ENCODE measurements at regions not wholly inside any gene's neighbourhood (a gene's known extent, or its start where the extent isn't known, plus 50 kb on each side); places are given as distances from the start of the nearest gene placed in this dataset.

DNA sequence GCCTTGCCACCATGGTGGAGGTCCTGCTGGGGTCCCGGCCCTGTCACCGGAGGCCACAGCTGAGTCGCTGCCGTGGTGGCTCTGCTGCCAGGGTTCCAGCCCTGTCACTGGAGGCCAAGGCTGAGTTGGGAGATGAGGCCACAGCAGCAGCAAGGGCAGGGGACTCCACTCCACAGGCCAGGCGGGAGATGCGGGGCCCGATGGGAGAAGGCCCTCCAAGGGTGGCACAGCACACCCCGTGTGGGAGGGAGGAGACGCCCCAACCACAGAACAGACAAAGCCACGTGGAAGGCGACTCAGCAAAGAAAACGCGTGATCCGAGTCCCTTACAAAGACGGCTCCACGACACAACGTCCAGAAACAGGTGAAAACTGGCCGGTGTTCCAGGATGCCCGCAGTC, 159.3 kb downstream of the BRD1 start:
- ATAC-seq, result no peak
- H3K79me2 ChIP-seq (replicated peaks; ENCODE audit: insufficient read depth), result no peaks in the 10 kb centered on the region
- peaks cover 13% of the 10 kb centered on the region for H3K4me1 Mint-ChIP-seq
- H3K36me3 Mint-ChIP-seq (ENCODE audit: low read depth), result peaks cover 4% of the 10 kb centered on the region; the same call in 2 of the 3 replicates
- no peaks in the 10 kb centered on the region for H3K4me1 ChIP-seq (ENCODE audit: insufficient read depth)
- no peak overlapping the region for H3K4me2 ChIP-seq
- no peaks in the 10 kb centered on the region for H3K27me3 ChIP-seq (ENCODE audit: insufficient read depth)
- no peak overlapping the region for H2AFZ ChIP-seq
- no peak overlapping the region for H3K4me3 ChIP-seq
- DNase-seq (ENCODE audit: low spot score), result no peak
- no peaks in the 10 kb centered on the region for H3K9me2 ChIP-seq (ENCODE audit: insufficient read depth)
- H3K4me3 Mint-ChIP-seq, result no peak overlapping the region
- peaks cover 42% of the 10 kb centered on the region for H3K27me3 Mint-ChIP-seq (ENCODE audit: insufficient read depth, low read depth, poor library complexity)
- H3K27ac ChIP-seq (ENCODE audit: low read depth), result no peak overlapping the region
- H3K36me3 ChIP-seq (ENCODE audit: insufficient read depth), result no peaks in the 10 kb centered on the region; the same call in 1 of the 2 replicates
- no peaks in the 10 kb centered on the region for H3F3A ChIP-seq (replicated peaks; ENCODE audit: low read depth)
- peaks cover 8% of the 10 kb centered on the region for H3K9me3 Mint-ChIP-seq
- H4K20me1 ChIP-seq (replicated peaks; ENCODE audit: insufficient read depth), result no peaks in the 10 kb centered on the region
- no peak for TF ChIP-seq POLR2AphosphoS5 (IDR thresholded peaks at IDR 0.05; ENCODE audit: low read depth)
- TF ChIP-seq STAT1 (IDR thresholded peaks at IDR 0.05; ENCODE audit: unreplicated experiment), result no peak
- no peak overlapping the region for H3K27ac Mint-ChIP-seq

DNA sequence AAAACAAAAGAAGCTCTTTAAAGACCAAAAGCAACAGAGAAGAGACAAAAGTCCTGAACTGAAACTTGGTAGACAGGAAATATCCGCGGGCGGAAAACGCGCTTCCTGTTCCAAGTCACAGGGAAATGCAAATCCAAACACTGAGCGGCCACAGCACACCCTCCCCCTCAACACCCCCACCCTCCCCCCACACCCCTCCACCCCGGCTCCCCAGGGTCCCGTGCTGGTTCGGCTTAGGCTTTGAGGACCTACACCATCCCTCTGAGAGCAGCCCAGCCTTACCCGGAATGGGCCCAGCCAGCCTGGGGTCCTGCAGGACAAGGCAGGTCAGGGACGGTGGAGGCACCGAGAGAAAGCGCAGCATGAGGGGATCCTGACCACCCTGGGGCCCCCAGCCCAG, 160.4 kb downstream of the BRD1 start:
- Mint-ChIP-seq H3K4me3 (no peak overlapping the region; the same call in 2 of the 3 replicates), H3K36me3 (ENCODE audit: low read depth) (peaks cover 4% of the 10 kb centered on the region; the same call in 2 of the 3 replicates), H3K27me3 (ENCODE audit: insufficient read depth, low read depth, poor library complexity) (peaks cover 36% of the 10 kb centered on the region), H3K27ac (no peak overlapping the region), H3K9me3 (peaks cover 8% of the 10 kb centered on the region), H3K4me1 (peaks cover 17% of the 10 kb centered on the region)
- no peak overlapping the region for H3K4me2 ChIP-seq
- no peak for ATAC-seq
- no peak overlapping the region for H2AFZ ChIP-seq
- H3F3A ChIP-seq (replicated peaks; ENCODE audit: low read depth), result no peaks in the 10 kb centered on the region
- no peak for DNase-seq (ENCODE audit: low spot score)
- H3K4me3 ChIP-seq, result no peak overlapping the region
- no peaks in the 10 kb centered on the region for H3K9me2 ChIP-seq (ENCODE audit: insufficient read depth)
- no peaks in the 10 kb centered on the region for H3K4me1 ChIP-seq (ENCODE audit: insufficient read depth)
- H3K27me3 ChIP-seq (ENCODE audit: insufficient read depth), result no peaks in the 10 kb centered on the region
- H3K36me3 ChIP-seq (ENCODE audit: insufficient read depth), result no peaks in the 10 kb centered on the region; the same call in 1 of the 2 replicates
- no peaks in the 10 kb centered on the region for H3K79me2 ChIP-seq (replicated peaks; ENCODE audit: insufficient read depth)
- H3K27ac ChIP-seq (ENCODE audit: low read depth), result no peak overlapping the region
- H4K20me1 ChIP-seq (replicated peaks; ENCODE audit: insufficient read depth), result no peaks in the 10 kb centered on the region
- TF ChIP-seq, protein P1, sequence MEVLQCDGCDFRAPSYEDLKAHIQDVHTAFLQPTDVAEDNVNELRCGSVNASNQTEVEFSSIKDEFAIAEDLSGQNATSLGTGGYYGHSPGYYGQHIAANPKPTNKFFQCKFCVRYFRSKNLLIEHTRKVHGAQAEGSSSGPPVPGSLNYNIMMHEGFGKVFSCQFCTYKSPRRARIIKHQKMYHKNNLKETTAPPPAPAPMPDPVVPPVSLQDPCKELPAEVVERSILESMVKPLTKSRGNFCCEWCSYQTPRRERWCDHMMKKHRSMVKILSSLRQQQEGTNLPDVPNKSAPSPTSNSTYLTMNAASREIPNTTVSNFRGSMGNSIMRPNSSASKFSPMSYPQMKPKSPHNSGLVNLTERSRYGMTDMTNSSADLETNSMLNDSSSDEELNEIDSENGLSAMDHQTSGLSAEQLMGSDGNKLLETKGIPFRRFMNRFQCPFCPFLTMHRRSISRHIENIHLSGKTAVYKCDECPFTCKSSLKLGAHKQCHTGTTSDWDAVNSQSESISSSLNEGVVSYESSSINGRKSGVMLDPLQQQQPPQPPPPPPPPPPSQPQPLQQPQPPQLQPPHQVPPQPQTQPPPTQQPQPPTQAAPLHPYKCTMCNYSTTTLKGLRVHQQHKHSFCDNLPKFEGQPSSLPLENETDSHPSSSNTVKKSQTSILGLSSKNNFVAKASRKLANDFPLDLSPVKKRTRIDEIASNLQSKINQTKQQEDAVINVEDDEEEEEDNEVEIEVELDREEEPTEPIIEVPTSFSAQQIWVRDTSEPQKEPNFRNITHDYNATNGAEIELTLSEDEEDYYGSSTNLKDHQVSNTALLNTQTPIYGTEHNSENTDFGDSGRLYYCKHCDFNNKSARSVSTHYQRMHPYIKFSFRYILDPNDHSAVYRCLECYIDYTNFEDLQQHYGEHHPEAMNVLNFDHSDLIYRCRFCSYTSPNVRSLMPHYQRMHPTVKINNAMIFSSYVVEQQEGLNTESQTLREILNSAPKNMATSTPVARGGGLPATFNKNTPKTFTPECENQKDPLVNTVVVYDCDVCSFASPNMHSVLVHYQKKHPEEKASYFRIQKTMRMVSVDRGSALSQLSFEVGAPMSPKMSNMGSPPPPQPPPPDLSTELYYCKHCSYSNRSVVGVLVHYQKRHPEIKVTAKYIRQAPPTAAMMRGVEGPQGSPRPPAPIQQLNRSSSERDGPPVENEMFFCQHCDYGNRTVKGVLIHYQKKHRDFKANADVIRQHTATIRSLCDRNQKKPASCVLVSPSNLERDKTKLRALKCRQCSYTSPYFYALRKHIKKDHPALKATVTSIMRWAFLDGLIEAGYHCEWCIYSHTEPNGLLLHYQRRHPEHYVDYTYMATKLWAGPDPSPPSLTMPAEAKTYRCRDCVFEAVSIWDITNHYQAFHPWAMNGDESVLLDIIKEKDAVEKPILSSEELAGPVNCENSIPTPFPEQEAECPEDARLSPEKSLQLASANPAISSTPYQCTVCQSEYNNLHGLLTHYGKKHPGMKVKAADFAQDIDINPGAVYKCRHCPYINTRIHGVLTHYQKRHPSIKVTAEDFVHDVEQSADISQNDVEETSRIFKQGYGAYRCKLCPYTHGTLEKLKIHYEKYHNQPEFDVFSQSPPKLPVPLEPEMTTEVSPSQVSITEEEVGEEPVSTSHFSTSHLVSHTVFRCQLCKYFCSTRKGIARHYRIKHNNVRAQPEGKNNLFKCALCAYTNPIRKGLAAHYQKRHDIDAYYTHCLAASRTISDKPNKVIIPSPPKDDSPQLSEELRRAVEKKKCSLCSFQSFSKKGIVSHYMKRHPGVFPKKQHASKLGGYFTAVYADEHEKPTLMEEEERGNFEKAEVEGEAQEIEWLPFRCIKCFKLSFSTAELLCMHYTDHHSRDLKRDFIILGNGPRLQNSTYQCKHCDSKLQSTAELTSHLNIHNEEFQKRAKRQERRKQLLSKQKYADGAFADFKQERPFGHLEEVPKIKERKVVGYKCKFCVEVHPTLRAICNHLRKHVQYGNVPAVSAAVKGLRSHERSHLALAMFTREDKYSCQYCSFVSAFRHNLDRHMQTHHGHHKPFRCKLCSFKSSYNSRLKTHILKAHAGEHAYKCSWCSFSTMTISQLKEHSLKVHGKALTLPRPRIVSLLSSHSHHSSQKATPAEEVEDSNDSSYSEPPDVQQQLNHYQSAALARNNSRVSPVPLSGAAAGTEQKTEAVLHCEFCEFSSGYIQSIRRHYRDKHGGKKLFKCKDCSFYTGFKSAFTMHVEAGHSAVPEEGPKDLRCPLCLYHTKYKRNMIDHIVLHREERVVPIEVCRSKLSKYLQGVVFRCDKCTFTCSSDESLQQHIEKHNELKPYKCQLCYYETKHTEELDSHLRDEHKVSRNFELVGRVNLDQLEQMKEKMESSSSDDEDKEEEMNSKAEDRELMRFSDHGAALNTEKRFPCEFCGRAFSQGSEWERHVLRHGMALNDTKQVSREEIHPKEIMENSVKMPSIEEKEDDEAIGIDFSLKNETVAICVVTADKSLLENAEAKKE (CRISPR knock-in tag; IDR thresholded peaks at IDR 0.05), result no peak
- TF ChIP-seq, protein P2, sequence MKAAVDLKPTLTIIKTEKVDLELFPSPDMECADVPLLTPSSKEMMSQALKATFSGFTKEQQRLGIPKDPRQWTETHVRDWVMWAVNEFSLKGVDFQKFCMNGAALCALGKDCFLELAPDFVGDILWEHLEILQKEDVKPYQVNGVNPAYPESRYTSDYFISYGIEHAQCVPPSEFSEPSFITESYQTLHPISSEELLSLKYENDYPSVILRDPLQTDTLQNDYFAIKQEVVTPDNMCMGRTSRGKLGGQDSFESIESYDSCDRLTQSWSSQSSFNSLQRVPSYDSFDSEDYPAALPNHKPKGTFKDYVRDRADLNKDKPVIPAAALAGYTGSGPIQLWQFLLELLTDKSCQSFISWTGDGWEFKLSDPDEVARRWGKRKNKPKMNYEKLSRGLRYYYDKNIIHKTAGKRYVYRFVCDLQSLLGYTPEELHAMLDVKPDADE (IDR thresholded peaks at IDR 0.05), result no peak
- TF ChIP-seq ZNF331 (CRISPR knock-in tag; IDR thresholded peaks at IDR 0.05; ENCODE audit: low read depth) (no peak), POLR2AphosphoS5 (IDR thresholded peaks at IDR 0.05; ENCODE audit: low read depth) (no peak), CREB1 (CRISPR knock-in tag; IDR thresholded peaks at IDR 0.05; ENCODE audit: low read depth) (no peak), NANOG (IDR thresholded peaks at IDR 0.05; ENCODE audit: borderline replicate concordance) (no peak), JUNB (IDR thresholded peaks at IDR 0.05; ENCODE audit: unreplicated experiment) (no peak), ZNF114 (CRISPR knock-in tag; IDR thresholded peaks at IDR 0.05) (no peak)
- TF ChIP-seq, protein P3, sequence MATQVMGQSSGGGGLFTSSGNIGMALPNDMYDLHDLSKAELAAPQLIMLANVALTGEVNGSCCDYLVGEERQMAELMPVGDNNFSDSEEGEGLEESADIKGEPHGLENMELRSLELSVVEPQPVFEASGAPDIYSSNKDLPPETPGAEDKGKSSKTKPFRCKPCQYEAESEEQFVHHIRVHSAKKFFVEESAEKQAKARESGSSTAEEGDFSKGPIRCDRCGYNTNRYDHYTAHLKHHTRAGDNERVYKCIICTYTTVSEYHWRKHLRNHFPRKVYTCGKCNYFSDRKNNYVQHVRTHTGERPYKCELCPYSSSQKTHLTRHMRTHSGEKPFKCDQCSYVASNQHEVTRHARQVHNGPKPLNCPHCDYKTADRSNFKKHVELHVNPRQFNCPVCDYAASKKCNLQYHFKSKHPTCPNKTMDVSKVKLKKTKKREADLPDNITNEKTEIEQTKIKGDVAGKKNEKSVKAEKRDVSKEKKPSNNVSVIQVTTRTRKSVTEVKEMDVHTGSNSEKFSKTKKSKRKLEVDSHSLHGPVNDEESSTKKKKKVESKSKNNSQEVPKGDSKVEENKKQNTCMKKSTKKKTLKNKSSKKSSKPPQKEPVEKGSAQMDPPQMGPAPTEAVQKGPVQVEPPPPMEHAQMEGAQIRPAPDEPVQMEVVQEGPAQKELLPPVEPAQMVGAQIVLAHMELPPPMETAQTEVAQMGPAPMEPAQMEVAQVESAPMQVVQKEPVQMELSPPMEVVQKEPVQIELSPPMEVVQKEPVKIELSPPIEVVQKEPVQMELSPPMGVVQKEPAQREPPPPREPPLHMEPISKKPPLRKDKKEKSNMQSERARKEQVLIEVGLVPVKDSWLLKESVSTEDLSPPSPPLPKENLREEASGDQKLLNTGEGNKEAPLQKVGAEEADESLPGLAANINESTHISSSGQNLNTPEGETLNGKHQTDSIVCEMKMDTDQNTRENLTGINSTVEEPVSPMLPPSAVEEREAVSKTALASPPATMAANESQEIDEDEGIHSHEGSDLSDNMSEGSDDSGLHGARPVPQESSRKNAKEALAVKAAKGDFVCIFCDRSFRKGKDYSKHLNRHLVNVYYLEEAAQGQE (IDR thresholded peaks at IDR 0.05; ENCODE audit: unreplicated experiment), result no peak

Data from GM23338 (cell line).